PC-9 (cell line): ENCODE measurements at regions not wholly inside any gene's neighbourhood (a gene's known extent, or its start where the extent isn't known, plus 50 kb on each side); places are given as distances from the start of the nearest gene placed in this dataset.
"Not testable (repeated sequence)": the region's sequence is repeated elsewhere in the genome, so short reads cannot be mapped to it uniquely, and the experiment has no call there.

Experiments
- BruUV-seq: library from RNA; stranded (reverse); fragments of 400-500 nt; replicated peaks from 2 replicates; lab custom pipeline; 2021; lab: Mats Ljungman, UMichigan
- CTCF ChIA-PET: fragments of 300-600 bp; sonication (Branson Sonifier 250); formaldehyde crosslinking; loops from one replicate; lab custom pipeline; 2022; ENCODE audit warnings: antibody characterized with exemption; lab: Charles Lee
- POLR2A ChIA-PET: fragments of 300-600 bp; sonication (Branson Sonifier 250); formaldehyde crosslinking; loops from one replicate; lab custom pipeline; 2022; ENCODE audit warnings: antibody characterized with exemption; ENCODE audit not compliant: unreplicated experiment; lab: Charles Lee
- DNase-seq, 2 experiments: peaks; one replicate each; pipeline versions ENCODE4 v3.0.0 to v3.0.0-alpha.2; 2015 to 2022; ENCODE audit warnings: mixed read lengths in 1 of 2
- H2AFZ ChIP-seq: fragments of 200-600 bp; sonication (generic); 2 replicates; pipeline ENCODE4 v1.8.1; 2017; ENCODE audit warnings: antibody characterized with exemption
- H3F3A ChIP-seq: fragments of 200-600 bp; sonication (generic); 2 replicates; pipeline ENCODE4 v1.8.1; 2017; ENCODE audit warnings: antibody characterized with exemption, mild to moderate bottlenecking, low read depth; ENCODE audit not compliant: insufficient read depth
- H3K27ac ChIP-seq: fragments of 200-600 bp; sonication (generic); 2 replicates; pipeline ENCODE4 v1.6.1; 2016; ENCODE audit warnings: mixed run types
- H3K27me3 ChIP-seq: fragments of 200-600 bp; sonication (generic); 2 replicates; pipeline ENCODE4 v1.6.1; 2016; ENCODE audit warnings: low read depth, mixed run types; ENCODE audit not compliant: insufficient read depth
- H3K36me3 ChIP-seq: fragments of 200-600 bp; sonication (generic); 2 replicates; pipeline ENCODE4 v1.6.1; 2016; ENCODE audit warnings: low read depth, mixed run types
- H3K4me1 ChIP-seq: fragments of 200-600 bp; sonication (generic); replicated peaks from 2 replicates; pipeline ENCODE4 v1.6.1; 2016; ENCODE audit warnings: mixed run types; ENCODE audit not compliant: insufficient read depth
- H3K4me2 ChIP-seq: fragments of 200-600 bp; sonication (generic); 2 replicates; pipeline ENCODE4 v1.6.1; 2017; ENCODE audit warnings: mixed run types
- H3K4me3 ChIP-seq: fragments of 200-600 bp; sonication (generic); 2 replicates; pipeline ENCODE4 v1.6.1; 2016; ENCODE audit warnings: mixed run types
- H3K79me2 ChIP-seq: fragments of 200-600 bp; sonication (generic); 2 replicates; pipeline ENCODE4 v1.6.1; 2017; ENCODE audit warnings: low read depth, mixed run types
- H3K9me2 ChIP-seq: fragments of 200-600 bp; sonication (generic); 2 replicates; pipeline ENCODE4 v1.8.1; 2017; ENCODE audit warnings: mild to moderate bottlenecking; ENCODE audit not compliant: insufficient read depth
- H3K9me3 ChIP-seq: fragments of 200-600 bp; sonication (generic); 2 replicates; pipeline ENCODE4 v1.8.1; 2016; ENCODE audit warnings: low read depth; ENCODE audit not compliant: insufficient read depth
- H4K20me1 ChIP-seq: fragments of 200-600 bp; sonication (generic); 2 replicates; pipeline ENCODE4 v1.8.1; 2017; ENCODE audit not compliant: insufficient read depth
- EZH2 ChIP-seq: fragments of 200-600 bp; sonication (generic); IDR thresholded peaks from 2 replicates; pipeline ENCODE4 v1.8.0; 2017; ENCODE audit warnings: antibody characterized with exemption, low read depth
- intact Hi-C: fragments of 100-400 bp; cut with micrococcal nuclease; formaldehyde crosslinking; loops from one replicate; pipeline ENCODE4 v1.10.0; 2022; ENCODE audit not compliant: unreplicated experiment
- TF ChIP-seq, protein P1 (sequence below): fragments of 200-600 bp; sonication (generic); conservative IDR thresholded peaks from 2 replicates; pipeline ENCODE4 v1.6.1; 2017; ENCODE audit warnings: mixed run types, antibody characterized with exemption, mild to moderate bottlenecking, moderate library complexity

DNA sequence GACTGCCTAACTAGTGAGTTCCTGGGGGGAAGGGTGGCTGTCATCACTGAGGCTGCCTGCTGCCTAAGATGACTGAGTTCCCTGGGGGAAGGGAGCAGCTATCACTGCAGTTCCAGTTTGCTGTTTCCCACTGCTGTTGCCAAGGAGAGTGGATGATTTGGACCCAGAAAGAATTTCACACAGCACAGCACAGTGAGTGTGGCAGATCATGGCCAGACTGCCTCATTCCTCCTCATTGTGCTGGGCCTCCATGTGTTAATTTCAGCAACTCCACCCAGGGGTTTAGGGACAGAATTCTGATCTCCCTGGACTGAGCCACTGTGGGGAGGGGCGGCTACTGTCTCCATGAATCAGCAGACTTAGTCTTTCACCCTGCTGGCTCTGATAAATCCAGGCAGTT lies 125.0 kb downstream of the TEX13C start:
- no TSS peak for BruUV-seq
- CTCF ChIA-PET = no interaction called here
- no peaks in the 10 kb centered on the region for H3K9me3 ChIP-seq
- TF ChIP-seq, protein P1, sequence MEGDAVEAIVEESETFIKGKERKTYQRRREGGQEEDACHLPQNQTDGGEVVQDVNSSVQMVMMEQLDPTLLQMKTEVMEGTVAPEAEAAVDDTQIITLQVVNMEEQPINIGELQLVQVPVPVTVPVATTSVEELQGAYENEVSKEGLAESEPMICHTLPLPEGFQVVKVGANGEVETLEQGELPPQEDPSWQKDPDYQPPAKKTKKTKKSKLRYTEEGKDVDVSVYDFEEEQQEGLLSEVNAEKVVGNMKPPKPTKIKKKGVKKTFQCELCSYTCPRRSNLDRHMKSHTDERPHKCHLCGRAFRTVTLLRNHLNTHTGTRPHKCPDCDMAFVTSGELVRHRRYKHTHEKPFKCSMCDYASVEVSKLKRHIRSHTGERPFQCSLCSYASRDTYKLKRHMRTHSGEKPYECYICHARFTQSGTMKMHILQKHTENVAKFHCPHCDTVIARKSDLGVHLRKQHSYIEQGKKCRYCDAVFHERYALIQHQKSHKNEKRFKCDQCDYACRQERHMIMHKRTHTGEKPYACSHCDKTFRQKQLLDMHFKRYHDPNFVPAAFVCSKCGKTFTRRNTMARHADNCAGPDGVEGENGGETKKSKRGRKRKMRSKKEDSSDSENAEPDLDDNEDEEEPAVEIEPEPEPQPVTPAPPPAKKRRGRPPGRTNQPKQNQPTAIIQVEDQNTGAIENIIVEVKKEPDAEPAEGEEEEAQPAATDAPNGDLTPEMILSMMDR = no peak
- no peak for TF ChIP-seq EZH2
- H3K27me3 ChIP-seq = no peaks in the 10 kb centered on the region
- H3K9me2 ChIP-seq = no peaks in the 10 kb centered on the region
- no peak overlapping the region for H3K4me2 ChIP-seq
- POLR2A ChIA-PET = no interaction called here
- no peak for DNase-seq
- no peak overlapping the region for H3K27ac ChIP-seq
- no peak overlapping the region for H3K4me3 ChIP-seq
- no peaks in the 10 kb centered on the region for H4K20me1 ChIP-seq
- no peaks in the 10 kb centered on the region for H3K4me1 ChIP-seq
- H3K36me3 ChIP-seq = no peaks in the 10 kb centered on the region
- H3K79me2 ChIP-seq = no peaks in the 10 kb centered on the region
- no peaks in the 10 kb centered on the region for H3F3A ChIP-seq
- no peak overlapping the region for H2AFZ ChIP-seq
- intact Hi-C loops = no loop called here

DNA sequence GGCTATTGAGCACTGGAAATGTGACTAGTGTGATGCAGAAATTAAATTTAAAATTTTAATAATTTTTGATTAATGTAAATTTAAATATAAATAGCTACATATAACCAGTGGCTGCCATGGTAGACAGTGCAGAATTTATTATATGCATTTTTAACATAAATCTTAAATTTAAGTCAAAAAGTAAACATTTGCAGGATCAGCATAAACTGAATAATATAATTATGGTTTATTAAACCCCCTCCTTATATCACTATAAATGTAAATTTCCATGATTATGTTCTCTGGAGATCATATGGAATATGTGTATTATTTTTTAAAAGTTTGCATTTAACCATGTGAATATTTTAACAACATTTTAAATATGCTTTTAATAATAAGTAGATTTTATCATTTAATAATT lies 155.8 kb downstream of the TEX13C start:
- Histone ChIP-seq H3K9me3 (no peaks in the 10 kb centered on the region), H2AFZ (no peak overlapping the region), H3F3A (no peaks in the 10 kb centered on the region), H3K4me3 (no peak overlapping the region), H3K4me1 (no peaks in the 10 kb centered on the region), H3K4me2 (no peak overlapping the region), H4K20me1 (no peaks in the 10 kb centered on the region), H3K9me2 (no peaks in the 10 kb centered on the region), H3K79me2 (no peaks in the 10 kb centered on the region), H3K36me3 (no peaks in the 10 kb centered on the region), H3K27me3 (no peaks in the 10 kb centered on the region), H3K27ac (no peak overlapping the region)
- ChIA-PET CTCF (no interaction called here), POLR2A (no interaction called here)
- TF ChIP-seq EZH2 = no peak
- TF ChIP-seq, protein P1 = no peak
- DNase-seq = no peak
- intact Hi-C loops = no loop called here
- BruUV-seq = no TSS peak

DNA sequence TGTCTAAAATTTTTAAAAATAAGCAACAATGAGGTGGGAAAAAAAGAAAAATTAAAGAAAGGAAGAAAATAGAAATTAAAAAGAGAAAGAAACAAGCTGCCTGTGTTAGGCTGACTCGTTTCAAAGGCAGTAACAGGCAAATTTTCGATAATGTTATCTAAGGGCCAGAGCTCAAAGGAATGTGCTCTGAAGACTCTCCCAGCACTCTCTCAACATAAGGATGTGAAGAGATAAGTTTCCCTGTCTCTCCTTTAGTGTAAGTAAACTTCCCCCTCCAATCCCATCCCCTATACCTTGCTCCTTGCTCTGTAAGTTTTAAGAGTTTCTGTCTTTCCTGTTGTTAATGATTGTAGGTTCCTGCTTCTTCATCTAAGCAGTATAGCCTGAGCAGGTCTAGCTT lies 172.8 kb downstream of the TEX13C start:
- Histone ChIP-seq H3K27me3 (no peaks in the 10 kb centered on the region), H3K27ac (no peak overlapping the region), H3K9me3 (no peaks in the 10 kb centered on the region; the same call in 1 of the 2 replicates), H3K36me3 (no peaks in the 10 kb centered on the region), H4K20me1 (no peaks in the 10 kb centered on the region), H3K79me2 (no peaks in the 10 kb centered on the region), H3K4me3 (no peak overlapping the region), H3K9me2 (no peaks in the 10 kb centered on the region), H3K4me1 (no peaks in the 10 kb centered on the region), H2AFZ (no peak overlapping the region), H3F3A (no peaks in the 10 kb centered on the region), H3K4me2 (no peak overlapping the region)
- intact Hi-C loops = no loop called here
- no TSS peak for BruUV-seq
- ChIA-PET CTCF (no interaction called here), POLR2A (no interaction called here)
- TF ChIP-seq, protein P1 = no peak
- TF ChIP-seq EZH2 = no peak
- no peak for DNase-seq

DNA sequence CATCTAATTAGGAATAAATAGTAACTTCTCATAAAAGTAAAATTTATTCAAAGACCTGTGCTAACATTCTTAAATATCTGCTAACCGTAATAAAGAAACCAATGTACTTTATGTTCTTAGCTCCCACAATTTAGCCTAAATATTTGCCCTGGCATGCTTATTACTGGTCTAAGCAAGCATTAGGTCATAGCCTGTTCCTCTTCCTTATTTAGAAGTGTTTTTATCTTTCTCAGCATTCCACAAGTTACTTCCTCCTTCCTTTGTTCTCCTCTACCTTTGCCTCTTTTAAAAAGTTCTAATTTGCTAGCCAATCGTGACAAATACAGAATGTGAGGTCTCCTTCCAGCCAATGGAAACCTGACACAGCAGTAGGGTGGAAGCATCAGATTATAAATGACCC lies 173.3 kb downstream of the TEX13C start:
- H3F3A ChIP-seq, H3K27ac ChIP-seq, H3K4me3 ChIP-seq, H3K79me2 ChIP-seq, intact Hi-C loops, H3K4me1 ChIP-seq, H3K4me2 ChIP-seq, H3K36me3 ChIP-seq, H3K9me3 ChIP-seq, H2AFZ ChIP-seq, CTCF ChIA-PET, BruUV-seq, H4K20me1 ChIP-seq, H3K9me2 ChIP-seq, POLR2A ChIA-PET, DNase-seq, H3K27me3 ChIP-seq: not testable (repeated sequence)
